ENCODE measurements at regions not wholly inside any gene's neighbourhood (a gene's known extent, or its start where the extent isn't known, plus 50 kb on each side); places are given as distances from the start of the nearest gene placed in this dataset.

DNA sequence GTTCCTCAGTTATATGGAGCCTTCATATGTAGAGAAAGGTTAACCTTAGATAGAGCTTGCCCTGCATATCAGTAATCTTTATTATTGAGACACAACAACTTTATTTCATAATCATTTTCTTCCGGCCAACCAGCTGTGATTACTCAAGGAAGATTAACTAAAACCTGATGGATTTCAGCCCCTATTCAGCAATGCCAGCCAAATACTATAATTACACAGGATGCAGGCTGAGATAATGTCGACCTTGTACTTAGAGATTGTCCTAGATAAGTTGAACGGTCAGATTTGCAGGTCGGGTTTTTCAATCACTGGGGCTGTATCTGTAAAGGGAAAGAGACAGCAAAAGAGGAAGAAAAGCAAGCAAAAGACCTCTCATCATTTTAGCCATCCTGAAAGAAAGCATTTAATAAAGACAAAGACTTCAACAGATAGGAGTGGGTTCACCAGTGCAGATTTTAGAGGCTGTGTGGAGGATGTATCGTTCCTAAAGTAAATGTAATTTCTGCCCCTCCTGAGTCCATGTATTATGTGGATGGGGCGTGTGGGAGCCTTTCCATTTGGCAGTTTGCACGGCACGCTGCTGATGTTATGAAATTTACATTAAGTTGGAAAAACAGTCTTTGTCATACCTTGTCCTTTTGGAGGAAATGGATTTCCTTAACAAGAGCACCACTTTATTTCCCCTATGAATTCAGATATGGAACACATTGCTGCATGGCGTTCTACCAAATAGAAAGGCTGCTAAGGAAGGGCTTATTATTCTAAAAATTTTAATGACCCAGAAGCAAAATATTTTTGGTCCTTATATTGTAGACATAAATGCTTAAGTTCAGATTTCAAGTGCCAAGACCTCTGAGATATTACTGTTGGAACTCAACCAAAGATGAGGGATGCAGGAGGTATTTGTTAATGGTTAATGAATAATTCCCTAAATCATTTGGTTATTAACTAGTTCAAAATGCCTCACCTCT is 496.7 kb downstream of the SPRY1 start:
- no peak for DNase-seq

DNA sequence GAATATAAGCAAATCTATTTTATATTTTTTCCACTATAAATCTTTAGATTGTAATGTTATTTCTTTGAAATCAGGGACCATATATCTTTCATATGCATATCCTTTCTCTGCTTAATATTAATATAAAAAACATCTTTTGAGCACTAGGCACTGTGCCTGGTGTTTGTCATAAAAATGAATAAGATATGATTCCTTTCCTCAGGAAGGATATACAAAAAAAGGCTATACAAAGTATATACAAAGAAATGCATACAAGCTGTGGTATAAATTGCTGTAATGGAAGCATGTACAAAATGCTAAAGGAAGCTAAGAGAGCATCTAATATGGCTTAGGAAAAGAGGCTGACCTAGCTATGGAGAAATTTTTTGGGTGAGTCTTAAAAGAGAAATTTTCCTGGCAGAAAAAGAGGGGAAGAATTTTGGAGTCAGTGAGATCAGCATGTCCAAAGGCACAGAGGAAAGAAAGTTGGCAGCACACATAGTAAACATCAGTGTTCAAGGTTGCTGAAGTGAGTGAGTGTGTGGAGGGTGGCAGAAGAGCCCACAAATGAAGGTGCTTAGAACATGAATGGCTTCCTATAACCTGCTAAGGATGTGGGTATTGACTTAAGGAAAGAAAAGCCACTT is 500.0 kb downstream of the SPRY1 start:
- no peak for DNase-seq

DNA sequence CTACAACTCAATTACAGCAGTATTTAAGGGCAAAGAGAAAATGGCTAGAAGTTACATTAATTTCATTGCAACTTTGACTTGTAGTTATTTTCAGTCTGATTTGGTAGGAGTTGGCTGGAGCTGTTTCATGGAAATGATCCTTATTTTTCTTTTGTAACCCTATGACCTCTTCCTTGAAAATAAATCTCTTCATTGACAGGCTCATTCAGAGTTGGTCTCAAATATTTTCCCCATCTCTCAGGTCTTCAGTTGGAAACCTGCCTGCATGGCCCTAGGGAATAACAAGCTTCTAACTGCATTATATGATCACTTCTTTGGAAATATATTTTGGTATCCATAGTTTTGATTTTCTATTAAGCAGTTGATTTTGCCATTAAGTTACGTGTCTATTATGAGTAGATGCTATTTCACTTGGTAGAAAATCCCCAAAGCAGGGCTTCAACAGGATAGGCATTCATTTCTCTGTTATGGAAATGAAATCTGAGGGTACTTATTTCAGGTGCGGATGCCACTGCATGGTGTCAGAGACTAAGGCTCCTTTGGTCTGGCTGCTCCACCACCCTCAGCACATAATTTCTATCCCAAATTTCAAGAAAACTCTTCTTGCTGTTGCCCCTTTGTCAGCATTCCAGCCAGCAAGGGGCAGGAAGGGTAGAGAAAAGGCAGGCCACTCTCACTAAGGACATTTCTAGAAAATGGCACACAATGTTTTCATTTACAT is 502.5 kb downstream of the SPRY1 start:
- no peak for DNase-seq

DNA sequence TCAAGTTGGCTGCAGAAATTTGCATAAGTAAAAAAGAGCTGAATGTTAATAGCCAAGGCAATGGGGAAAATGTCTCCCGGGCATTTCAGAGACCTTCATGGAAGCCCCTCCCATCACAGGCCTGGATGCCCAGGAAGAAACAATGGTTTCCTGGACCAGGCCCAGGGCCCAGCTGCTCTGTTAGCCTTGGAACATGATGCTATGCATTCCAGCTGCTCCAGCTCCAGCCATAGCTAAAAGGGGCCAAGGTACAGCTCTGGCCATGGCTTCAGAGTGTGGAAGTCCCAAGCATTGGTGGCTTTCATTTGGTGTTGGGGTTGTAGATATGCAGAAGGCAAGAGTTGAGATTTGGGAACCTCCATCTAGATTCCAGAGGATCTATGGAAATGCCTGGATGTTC is 508.3 kb downstream of the SPRY1 start:
- DNase-seq = no peak

DNA sequence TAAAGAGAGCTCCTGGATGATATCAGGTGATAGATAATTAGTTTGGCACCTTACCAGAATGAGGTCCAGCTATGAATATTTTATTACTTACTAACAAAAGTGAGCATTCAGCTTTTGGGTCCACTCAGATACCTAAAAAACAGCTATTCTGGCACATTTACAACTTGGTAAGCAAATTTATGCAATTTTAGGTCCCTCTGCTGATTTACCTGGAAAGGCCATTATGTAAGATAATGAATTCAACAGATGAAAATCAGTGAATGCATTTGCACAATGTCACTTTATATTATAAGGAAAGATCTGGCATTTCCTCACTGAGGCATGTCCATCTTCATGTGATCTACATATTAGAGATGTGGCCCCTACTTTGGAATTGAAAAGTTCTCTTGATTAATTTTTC is 517.0 kb downstream of the SPRY1 start:
- DNase-seq = no peak

DNA sequence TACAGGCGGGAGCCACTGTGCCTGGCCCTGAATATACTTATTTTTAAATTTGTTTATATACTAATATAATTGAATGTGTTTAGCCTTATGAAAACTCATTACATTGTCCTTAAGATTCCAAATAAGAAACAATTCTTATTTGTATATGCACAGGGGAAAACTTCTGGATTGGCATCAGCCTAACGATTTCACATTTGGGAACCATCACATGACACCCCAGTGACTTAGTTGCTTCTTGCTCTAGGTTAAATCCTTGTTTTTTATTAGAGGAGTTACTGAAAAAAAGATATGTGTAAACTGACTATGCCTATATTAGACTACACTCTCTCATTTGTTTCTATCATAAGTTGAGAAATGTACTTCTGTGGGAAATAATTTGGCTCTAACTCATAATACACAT is 520.2 kb downstream of the SPRY1 start:
- DNase-seq = no peak

DNA sequence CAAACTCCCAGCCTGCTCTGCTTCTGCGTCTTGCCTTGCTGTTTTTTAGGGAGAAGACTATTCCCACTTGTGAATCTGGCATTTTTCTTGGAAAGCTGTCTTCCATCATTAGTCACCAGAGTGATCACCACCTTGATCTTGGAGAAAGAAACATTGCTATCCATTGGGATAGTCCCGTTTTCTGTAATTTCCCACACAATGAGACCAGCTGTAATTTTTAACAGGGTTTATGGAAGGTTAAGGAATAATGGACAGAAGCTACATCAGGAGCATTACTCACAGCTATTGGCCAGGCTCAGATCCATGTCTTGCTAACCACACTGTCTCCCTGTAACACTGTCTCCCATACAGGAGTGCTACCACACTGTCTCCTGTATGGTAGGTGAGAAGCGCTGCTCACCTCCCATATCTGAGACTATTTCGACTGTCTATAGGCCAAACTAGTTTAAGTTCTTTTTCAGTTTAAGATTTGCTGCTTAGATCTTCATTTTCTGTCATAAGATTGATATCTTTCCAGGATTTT is 523.0 kb downstream of the SPRY1 start:
- DNase-seq = no peak

DNA sequence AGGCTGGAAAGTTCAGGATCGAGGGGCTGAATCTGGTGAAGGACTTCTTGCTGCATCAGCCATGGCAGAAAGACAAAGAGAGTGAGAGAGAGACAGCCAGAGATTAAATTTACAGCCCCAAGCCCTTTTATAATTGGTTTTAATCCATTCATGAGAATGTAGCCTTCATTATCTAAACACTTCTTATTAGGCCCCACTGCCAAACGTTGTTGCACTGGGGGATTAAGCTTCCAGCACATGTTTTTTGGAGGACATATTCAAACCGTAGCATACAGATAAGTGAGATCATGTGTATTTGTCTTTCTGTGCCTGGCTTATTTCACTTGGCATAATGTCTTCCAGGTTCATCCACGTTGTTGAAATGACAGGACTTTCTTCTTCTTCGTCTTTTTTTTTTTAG is 524.7 kb downstream of the SPRY1 start:
- no peak for DNase-seq

DNA sequence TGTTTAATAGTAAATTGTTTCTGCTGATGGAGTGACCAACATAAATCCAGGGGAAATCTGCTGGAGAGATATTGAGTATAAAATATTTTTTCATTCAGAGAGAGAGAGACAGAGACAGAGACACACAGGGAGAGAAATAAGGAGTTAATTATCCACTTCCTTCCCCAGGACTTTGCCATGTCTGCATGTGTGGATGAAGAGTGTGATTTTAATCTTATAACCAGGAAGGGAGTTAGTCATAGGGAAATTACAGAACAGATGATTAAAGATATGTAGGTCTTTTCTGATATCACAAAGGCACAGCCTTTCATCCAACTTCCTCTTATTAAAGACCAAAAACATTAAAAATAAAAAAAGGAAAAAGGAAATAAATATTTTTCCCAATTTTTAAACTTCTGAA is 526.3 kb downstream of the SPRY1 start:
- no peak for DNase-seq

DNA sequence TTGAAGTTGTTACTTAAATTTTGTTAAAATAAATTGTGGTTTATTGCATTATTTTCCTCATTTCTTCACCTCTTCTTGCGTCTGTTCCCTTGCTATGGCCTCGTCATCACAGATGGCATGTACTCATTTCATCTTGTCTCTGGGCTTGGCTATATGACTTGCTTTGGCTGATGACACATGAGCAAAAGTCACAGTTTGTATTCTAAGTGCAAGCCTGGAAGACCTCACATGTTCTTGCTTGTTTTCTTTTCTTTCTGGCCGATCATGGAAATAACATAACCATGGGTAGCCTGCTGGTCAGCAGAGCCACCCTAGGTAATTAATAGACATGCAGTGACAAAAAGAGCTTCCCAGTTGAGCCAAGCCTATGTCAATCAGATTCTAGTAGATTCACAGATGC is 527.9 kb downstream of the SPRY1 start:
- no peak for DNase-seq

DNA sequence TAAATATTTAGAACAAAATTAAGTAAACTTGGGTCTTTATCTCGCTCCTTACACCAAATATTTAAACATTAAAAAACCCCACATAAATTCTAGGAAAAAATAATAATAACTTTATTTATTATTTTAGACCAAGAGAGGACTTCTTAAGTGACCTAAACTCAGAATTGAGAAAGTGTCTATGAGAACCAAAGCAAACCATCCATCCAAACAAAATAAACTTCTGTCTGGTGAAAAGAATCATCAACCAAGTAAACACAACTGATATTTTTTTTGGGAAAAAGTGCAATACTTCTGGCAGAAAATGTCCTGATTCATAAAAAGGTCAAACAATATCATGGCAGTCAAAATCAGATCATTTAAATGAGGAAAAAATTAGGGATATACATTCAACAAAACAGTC is 533.0 kb downstream of the SPRY1 start:
- no peak for DNase-seq

DNA sequence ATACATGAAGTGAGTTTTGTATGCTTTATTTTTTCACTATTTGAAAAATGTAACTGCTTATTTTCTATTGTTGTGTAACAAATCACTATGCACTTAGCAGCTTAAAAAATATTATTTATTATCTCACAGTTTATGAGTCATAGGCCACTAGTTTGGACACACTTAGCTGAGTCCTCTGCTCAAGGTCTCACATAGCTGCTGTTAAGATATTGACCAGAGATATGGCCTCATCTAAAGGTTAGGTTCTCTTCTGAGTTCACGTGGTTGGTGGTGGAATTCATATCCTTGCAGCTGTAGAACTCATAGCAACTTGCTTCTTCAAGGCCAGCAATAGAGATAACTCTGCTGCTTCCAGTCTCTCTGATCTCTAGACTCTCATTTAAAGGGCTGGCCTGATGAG is 534.4 kb downstream of the SPRY1 start:
- DNase-seq = no peak

DNA sequence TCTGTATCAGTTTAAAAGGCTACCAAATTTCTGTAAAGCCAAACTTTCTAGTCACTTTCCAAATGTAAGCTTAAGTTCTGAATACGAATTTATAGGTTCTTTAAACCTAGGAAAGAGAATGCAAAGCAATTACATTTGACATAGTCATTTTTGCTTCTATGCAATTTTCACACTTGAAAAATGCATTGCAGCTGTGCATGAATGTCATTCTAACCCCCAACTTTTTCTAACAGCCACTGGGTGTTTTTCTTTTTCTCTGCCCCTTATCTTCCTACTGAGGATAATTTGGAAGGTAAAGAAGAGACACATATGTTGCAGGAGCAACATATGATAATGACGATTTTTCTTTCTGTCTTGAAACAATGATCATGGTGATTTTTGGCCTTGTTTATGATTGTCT is 537.5 kb downstream of the SPRY1 start:
- DNase-seq = no peak

DNA sequence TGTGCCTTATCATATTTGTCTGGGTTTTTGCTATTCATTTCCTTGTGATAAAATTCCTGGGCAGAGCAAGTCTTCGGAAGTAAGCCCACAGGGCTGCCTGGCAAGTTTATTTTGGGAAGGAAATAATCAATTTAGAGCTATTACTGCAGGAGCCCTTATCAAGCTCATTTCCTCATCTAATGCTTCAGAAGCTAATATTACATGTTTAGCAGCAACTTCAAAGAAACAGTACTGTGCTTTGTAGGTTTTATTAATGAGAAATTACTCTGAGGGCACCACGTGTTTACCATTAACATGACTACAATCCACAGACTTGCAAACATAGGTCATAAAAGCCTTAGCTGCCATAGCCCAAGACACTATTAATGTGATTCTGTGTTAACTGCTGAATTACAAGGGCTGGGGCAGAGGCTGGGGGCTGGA is 540.0 kb downstream of the SPRY1 start:
- no peak for DNase-seq

DNA sequence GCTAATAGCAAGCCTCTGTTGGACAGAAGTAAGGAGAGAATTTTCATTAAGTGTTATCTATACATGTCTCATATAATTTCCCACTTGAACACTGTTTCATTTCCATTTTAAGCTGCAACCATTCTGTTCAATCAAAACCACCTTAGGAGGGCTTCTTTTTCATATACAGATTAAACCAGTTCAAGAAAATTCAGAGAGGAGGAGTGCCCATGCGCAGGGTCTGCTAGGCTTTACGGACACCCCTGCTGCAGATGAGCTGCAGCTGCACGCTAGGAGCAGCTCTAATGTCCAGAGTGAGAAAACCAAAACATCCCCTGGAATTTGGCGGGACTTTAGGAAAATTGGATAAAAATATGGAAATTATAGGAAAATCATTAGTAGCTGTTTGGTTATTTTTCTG is 541.0 kb downstream of the SPRY1 start:
- no peak for DNase-seq

DNA sequence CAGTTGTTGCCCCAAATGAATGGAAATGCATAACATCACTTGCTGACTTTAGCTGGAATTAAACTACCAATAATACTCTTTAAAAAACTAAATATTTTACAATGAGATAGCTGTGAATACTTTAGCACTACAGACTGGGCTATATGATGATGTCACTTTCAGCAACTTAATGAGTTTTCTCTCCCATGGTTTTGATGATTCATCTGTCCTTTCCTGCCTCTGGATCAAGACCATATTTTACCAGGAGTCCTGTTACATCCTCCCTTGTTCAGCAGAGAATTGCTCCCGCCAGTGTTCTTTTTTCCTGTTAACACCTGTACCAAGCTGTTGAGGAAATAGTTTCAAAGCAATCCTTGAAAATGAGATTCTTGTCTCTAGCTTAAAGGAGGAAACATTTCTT is 543.0 kb downstream of the SPRY1 start:
- DNase-seq = no peak

DNA sequence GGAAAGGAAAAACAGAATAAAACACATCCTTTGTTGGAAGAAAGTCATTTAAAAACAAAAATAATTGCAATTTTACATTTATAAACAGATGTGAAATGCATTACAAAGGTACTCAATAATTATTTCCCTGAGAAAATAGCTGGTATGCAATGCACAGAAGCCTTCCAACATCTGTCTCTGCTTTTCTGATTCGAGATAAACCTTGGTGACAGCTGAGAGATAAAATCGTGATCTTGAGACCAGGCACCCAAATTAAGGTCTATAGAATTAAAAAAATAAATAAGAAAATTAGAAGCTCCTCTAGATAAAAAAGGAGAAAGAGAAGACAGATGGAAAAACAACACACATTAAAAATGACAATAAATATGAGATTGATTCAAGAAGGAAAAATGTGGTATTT is 544.0 kb downstream of the SPRY1 start:
- no peak for DNase-seq

DNA sequence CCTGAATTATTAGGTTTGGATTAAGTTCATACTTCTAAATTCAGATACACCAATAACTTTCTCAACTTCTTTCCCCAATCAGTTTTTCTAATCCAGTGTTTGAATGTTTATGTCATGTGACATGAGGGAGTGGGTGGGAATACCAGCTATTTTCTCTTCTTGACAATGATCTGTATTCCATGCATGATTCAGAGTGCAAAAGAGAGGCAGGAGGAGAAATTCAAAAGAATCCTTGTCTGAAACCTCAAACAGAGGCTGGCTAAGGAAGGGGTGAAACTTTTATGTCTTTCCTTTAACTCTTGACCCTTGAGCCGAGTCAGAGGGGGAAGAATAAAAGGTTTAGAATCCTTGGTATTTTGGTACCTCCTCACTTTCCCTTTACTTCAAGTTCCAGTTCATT is 544.7 kb downstream of the SPRY1 start:
- DNase-seq = no peak

DNA sequence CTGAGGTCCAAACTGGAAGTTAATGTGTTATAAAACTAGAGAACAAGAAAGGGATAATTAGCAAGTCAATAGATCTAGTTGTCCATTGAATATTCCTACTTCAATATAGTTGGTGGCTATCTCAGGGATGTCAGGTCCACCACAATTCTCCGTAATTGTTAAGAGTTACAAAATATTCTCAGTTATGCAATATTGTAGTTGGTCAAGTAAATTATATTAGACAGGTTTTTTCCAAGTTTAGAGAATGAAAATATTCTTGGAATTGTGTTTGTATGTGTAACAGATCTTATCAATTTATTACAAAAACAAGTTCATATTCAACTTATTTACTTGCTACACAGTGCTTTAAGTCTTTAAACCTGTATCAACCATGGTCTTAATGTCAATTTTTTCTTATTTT is 547.4 kb downstream of the SPRY1 start:
- DNase-seq = no peak

DNA sequence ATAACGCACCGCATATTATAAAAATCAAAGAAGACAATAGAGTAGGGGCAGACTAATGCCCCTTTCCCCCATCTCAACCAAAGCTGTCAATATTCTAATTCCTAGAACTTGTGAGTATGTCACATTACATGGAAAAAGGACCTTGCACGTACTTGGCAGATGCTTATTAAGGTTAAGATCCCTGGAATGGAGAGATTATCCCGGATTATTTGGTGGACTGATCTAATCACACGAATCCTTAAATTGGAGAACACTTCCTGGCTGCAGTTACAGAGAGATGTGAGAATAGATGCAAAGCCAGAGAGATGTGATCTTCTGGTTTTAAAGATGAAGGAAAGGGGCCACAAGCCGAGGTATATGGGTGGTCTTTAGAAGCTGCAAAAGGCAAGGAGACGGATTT is 548.7 kb downstream of the SPRY1 start:
- no peak for DNase-seq

DNA sequence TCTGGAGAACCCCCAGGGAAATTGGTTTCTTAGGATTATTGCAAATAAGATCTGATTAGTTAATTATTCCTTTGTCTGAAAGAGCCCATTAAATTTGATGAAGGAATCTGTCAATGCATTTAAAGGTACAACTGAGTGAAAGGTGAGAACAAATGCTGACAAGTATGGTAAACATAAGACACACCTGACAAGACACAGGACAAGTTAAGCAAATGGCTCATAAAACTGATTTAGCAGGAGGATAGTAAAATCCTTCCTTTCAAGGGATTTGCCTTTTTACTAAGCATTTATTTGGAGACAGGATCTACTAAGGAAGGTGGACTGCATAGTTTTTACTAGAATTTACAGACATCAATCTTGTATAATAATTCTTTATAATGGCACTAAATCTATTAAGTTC is 553.9 kb downstream of the SPRY1 start:
- DNase-seq = no peak

DNA sequence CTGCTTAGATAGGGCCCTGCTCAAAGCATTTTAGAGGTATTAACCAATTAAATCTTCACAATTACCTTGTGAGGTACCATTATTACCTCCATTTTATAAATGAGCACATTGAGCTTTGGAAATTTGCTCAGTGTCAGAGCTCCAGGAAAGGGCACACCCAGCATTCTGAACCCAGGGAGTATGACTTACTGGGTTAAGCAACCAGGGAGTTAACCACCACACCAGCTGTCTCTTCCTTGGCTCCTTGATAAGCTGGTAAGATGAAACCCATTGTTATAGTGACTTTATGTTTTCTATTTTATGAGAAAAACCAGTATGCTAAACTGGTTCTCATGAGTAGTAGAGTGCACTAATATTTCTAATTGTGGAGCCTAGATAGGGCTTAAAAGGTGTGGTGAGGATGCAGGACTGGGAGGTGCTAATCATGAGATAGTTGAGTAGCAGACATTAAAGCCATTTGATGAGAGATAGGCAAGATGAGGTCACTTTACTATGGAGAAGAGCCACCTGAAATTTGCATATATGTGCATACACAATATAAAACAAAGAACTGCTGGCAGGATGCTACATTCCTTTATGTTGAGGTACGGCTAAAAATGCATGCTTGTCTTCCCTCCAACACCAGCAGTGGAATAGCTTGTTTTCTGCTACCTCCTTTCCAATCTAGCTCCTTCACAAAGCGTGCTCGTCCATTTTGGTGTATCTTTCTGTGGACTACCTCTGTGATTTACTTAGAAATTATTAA is 556.1 kb downstream of the SPRY1 start:
- DNase-seq = no peak

DNA sequence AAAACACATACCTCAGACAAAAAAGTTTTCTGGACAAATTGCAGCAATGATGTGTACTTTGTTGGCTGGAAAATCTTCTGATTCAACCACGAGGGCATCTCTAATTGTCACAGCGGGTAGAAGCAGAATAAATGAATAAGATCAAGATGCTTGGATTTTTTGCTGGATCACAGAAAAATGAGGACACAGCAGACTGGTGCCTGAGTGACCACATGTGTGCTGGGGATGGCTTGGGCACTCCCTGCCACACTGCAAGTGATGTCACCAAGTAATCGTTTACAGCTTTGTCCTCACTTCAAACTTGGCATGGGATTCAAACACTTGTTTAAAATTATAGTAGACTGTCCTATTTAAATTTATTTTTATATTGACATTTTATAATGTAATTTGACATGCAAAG is 557.0 kb downstream of the SPRY1 start:
- no peak for DNase-seq
